Esophagus squamous epithelium (tissue), 4 donors: ENCODE measurements at regions not wholly inside any gene's neighbourhood (a gene's known extent, or its start where the extent isn't known, plus 50 kb on each side); places are given as distances from the start of the nearest gene placed in this dataset.

Experiments used
- CTCF ChIP-seq, 6 experiments: fragments of 450-650 bp in 4 of 6; fragments of 200-600 bp in 2 of 6; sonication (generic) in 2 of 6; IDR thresholded peaks; one replicate each; pipeline ENCODE4 v1.5.1; 2016 to 2019; ENCODE audit warnings: antibody characterized with exemption in 6 of 6, mild to moderate bottlenecking in 4 of 6, moderate library complexity in 4 of 6
- POLR2A ChIP-seq, 4 donors: fragments of 450-650 bp; IDR thresholded peaks; one replicate each; pipeline ENCODE4 v1.6.1; 2017; ENCODE audit warnings: antibody characterized with exemption in 4 of 4, mild to moderate bottlenecking in 4 of 4, moderate library complexity in 3 of 4

DNA sequence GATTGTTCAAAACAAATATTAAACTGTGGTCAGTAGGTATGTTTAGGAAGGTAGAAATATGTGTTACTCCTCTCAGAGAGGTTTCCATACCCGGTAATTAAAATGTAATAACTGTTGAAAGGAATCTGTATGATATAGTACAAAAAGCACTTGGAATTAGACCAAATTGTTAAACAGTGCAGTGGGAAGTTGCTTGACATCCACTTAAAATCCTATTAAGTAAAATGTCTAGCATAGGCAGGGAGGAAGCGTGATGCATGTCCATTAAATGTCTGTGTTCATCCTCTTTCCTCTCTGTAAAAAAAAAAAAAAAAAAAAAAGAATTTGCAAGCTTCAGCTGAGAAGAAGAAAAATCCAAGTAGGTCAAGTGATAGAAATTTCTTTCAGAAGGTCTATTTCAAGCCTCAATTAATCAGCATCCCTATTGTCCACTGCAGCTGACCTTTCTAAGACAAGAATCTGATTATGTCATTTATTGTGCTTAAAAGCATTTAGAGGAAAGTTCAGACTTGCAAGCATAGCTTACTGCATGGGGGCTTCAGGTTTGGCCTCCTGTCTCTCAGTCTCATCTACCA lies 265.6 kb upstream of the RGS6 start:
- TF ChIP-seq CTCF (IDR thresholded peaks at IDR 0.05) (no peak), POLR2A (IDR thresholded peaks at IDR 0.05) (no peak)
